Endothelial cell of umbilical vein (primary cell): ENCODE measurements at regions not wholly inside any gene's neighbourhood (a gene's known extent, or its start where the extent isn't known, plus 50 kb on each side); places are given as distances from the start of the nearest gene placed in this dataset.

Experiments used
- CTCF ChIP-seq, 2 donors: IDR thresholded peaks; 1 replicate in 1 of 2; 2 replicates in 1 of 2; pipeline ENCODE4 v1.5.1; 2011; ENCODE audit warnings: low read length in 2 of 2, mild to moderate bottlenecking in 2 of 2, moderate library complexity in 2 of 2, control low read depth in 1 of 2, inconsistent platforms in 1 of 2, low read depth in 1 of 2; ENCODE audit not compliant: insufficient read depth in 1 of 2; ENCODE audit errors: extremely low read depth in 1 of 2
- EZH2 ChIP-seq: IDR thresholded peaks from 2 replicates; pipeline ENCODE4 v1.6.1; 2012; ENCODE audit warnings: borderline replicate concordance, low read depth, mild to moderate bottlenecking, moderate library complexity, low read length, inconsistent platforms; ENCODE audit not compliant: severe bottlenecking
- JUN ChIP-seq: IDR thresholded peaks from 2 replicates; pipeline ENCODE4 v1.6.1; 2011; ENCODE audit warnings: borderline replicate concordance, low read depth; ENCODE audit not compliant: insufficient read length, insufficient read depth
- MAX ChIP-seq: IDR thresholded peaks from 2 replicates; pipeline ENCODE4 v1.6.1; 2011; ENCODE audit not compliant: insufficient read depth, insufficient read length
- MYC ChIP-seq: IDR thresholded peaks from one replicate; pipeline ENCODE4 v1.6.1; 2011; ENCODE audit warnings: mild to moderate bottlenecking, low read depth, low read length
- POLR2A ChIP-seq: IDR thresholded peaks from 2 replicates; pipeline ENCODE4 v1.6.1; 2012; ENCODE audit warnings: low read depth, mild to moderate bottlenecking, control low read depth, low read length

GRCh38 chr18:43964666-43965065 lies 687.4 kb upstream of the SYT4 start:
- no peak for TF ChIP-seq CTCF (IDR thresholded peaks at IDR 0.05; ENCODE audit: extremely low read depth in 1 of 2, insufficient read depth in 1 of 2, low read depth in 1 of 2, low read length in 2 of 2)
- TF ChIP-seq MYC, result no peak
- no peak for TF ChIP-seq EZH2
- TF ChIP-seq POLR2A, result no peak
- no peak for TF ChIP-seq MAX
- TF ChIP-seq JUN, result no peak
